Activated T-helper 2 cell treated with anti-CD3 and anti-CD28 coated beads, Interferon-gamma antibody, Interleukin-2, Interleukin-4, amounts not matched to agents 10 μg/mL and 5 μg/mL and 100 μg/mL, durations not matched to agents 14 hours and 24 hours and 36 hours (primary cell): ENCODE measurements at regions not wholly inside any gene's neighbourhood (a gene's known extent, or its start where the extent isn't known, plus 50 kb on each side); places are given as distances from the start of the nearest gene placed in this dataset.

Experiments
- DNase-seq: peaks from one replicate; pipeline ENCODE4 v3.0.0; 2021; ENCODE audit warnings: low spot score
- H3K27ac Mint-ChIP-seq: one replicate; pipeline ENCODE4 v1.8.0; 2021; ENCODE audit warnings: mixed read lengths
- H3K27me3 Mint-ChIP-seq: one replicate; pipeline ENCODE4 v1.8.0; 2021; ENCODE audit warnings: low read depth, mixed read lengths
- H3K36me3 Mint-ChIP-seq: one replicate; pipeline ENCODE4 v1.8.0; 2021; ENCODE audit warnings: low read depth, mixed read lengths
- H3K4me1 Mint-ChIP-seq: one replicate; pipeline ENCODE4 v1.8.0; 2021; ENCODE audit warnings: low read depth, mixed read lengths
- H3K4me3 Mint-ChIP-seq: one replicate; pipeline ENCODE4 v1.8.0; 2021; ENCODE audit warnings: low read depth, mild to moderate bottlenecking, moderate library complexity, mixed read lengths
- H3K9me3 Mint-ChIP-seq: one replicate; pipeline ENCODE4 v1.8.0; 2021; ENCODE audit warnings: mixed read lengths
- intact Hi-C: fragments of 100-400 bp; cut with micrococcal nuclease; formaldehyde crosslinking; loops from one replicate; pipeline ENCODE4 v1.15.1; 2023

- no peaks in the 10 kb centered on the region for H3K27me3 Mint-ChIP-seq
- H3K27ac Mint-ChIP-seq: no peak overlapping the region
- no peak for DNase-seq
- peaks cover 26% of the 10 kb centered on the region for H3K9me3 Mint-ChIP-seq
- no peaks in the 10 kb centered on the region for H3K4me1 Mint-ChIP-seq
- intact Hi-C loops: no loop called here
- H3K4me3 Mint-ChIP-seq: no peak overlapping the region
- no peaks in the 10 kb centered on the region for H3K36me3 Mint-ChIP-seq
Measured at GRCh38 chr16:73781297-73781696, 515.3 kb upstream of the PSMD7 start.

GRCh38 chr16:73778887-73779286 lies 517.7 kb upstream of the PSMD7 start:
- Mint-ChIP-seq H3K36me3 (no peaks in the 10 kb centered on the region), H3K4me1 (no peaks in the 10 kb centered on the region), H3K4me3 (no peak overlapping the region), H3K27ac (no peak overlapping the region), H3K9me3 (peaks cover 13% of the 10 kb centered on the region), H3K27me3 (no peaks in the 10 kb centered on the region)
- DNase-seq: no peak
- intact Hi-C loops: no loop called here

DNA sequence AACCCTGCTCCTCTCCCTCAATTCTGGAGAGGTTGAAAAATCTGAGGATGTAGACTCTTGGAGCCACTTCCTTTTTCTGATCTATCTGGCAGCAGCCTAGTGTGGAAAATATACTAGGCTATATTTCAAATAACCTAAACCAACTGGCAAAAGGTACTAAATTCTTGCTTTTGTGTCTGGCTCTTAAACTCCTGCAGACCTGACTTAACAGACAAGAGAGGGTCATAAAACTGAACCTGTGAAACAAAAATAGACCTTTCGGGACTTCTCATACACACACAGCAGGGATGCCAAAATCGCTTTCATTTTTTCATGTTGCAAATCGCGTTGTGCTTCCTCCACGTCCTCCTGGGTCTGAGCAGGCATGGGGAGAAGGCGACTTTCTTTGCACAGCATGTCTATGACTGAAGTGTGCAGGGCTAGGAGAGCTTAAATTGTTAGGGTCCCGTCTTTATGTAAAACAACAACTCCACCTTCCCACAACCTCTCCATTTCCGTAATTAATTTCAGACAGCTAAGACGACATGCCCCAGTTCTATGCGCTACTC lies 520.7 kb upstream of the PSMD7 start:
- Mint-ChIP-seq H3K4me3 (no peak overlapping the region), H3K4me1 (no peaks in the 10 kb centered on the region), H3K27ac (no peak overlapping the region), H3K36me3 (no peaks in the 10 kb centered on the region), H3K27me3 (no peaks in the 10 kb centered on the region), H3K9me3 (peaks cover 5% of the 10 kb centered on the region)
- intact Hi-C loops: no loop called here
- no peak for DNase-seq

- Mint-ChIP-seq H3K36me3 (no peaks in the 10 kb centered on the region), H3K4me1 (no peaks in the 10 kb centered on the region), H3K9me3 (no peaks in the 10 kb centered on the region), H3K4me3 (no peak overlapping the region), H3K27ac (no peak overlapping the region), H3K27me3 (no peaks in the 10 kb centered on the region)
- intact Hi-C loops: no loop called here
- DNase-seq: no peak
Measured at GRCh38 chr16:73771196-73772064, 525.2 kb upstream of the PSMD7 start.

GRCh38 chr16:73768786-73769203 lies 527.8 kb upstream of the PSMD7 start:
- no peaks in the 10 kb centered on the region for H3K27me3 Mint-ChIP-seq
- H3K4me3 Mint-ChIP-seq: no peak overlapping the region
- no peaks in the 10 kb centered on the region for H3K9me3 Mint-ChIP-seq
- H3K36me3 Mint-ChIP-seq: no peaks in the 10 kb centered on the region
- no peak overlapping the region for H3K27ac Mint-ChIP-seq
- DNase-seq: no peak
- intact Hi-C loops: no loop called here
- H3K4me1 Mint-ChIP-seq: no peaks in the 10 kb centered on the region

- H3K27ac Mint-ChIP-seq: no peak overlapping the region
- no peaks in the 10 kb centered on the region for H3K27me3 Mint-ChIP-seq
- H3K4me3 Mint-ChIP-seq: no peak overlapping the region
- no peaks in the 10 kb centered on the region for H3K4me1 Mint-ChIP-seq
- H3K36me3 Mint-ChIP-seq: no peaks in the 10 kb centered on the region
- DNase-seq: no peak
- H3K9me3 Mint-ChIP-seq: no peaks in the 10 kb centered on the region
- intact Hi-C loops: no loop called here
Measured at GRCh38 chr16:73764321-73764720, 532.3 kb upstream of the PSMD7 start.

- no peak for DNase-seq
- Mint-ChIP-seq H3K9me3 (no peaks in the 10 kb centered on the region), H3K4me1 (no peaks in the 10 kb centered on the region), H3K4me3 (no peak overlapping the region), H3K36me3 (no peaks in the 10 kb centered on the region), H3K27ac (no peak overlapping the region), H3K27me3 (no peaks in the 10 kb centered on the region)
- intact Hi-C loops: no loop called here
Measured at GRCh38 chr16:73756289-73757178, 540.1 kb upstream of the PSMD7 start.

DNA sequence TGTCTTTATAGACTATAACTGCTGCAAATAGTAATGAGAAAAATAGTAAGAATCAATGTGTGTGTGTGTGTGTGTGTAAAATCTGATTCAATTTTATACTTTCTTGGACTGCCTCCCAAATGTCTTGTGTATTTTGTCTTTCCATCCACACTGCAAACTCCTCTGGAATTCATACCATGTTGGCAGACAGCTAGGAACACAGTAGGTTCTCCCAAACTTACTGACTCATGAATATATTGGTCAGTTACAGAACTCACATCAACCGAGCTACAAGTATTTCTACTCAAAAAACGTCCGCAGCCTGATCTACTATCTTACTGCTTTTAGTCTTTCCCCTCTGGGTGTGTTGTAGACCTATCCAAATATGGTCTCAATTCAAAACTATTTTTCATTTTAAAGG lies 542.7 kb upstream of the PSMD7 start:
- no peak overlapping the region for H3K27ac Mint-ChIP-seq
- intact Hi-C loops: no loop called here
- DNase-seq: no peak
- no peaks in the 10 kb centered on the region for H3K27me3 Mint-ChIP-seq
- H3K36me3 Mint-ChIP-seq: no peaks in the 10 kb centered on the region
- H3K4me3 Mint-ChIP-seq: no peak overlapping the region
- peaks cover 7% of the 10 kb centered on the region for H3K9me3 Mint-ChIP-seq
- H3K4me1 Mint-ChIP-seq: no peaks in the 10 kb centered on the region

DNA sequence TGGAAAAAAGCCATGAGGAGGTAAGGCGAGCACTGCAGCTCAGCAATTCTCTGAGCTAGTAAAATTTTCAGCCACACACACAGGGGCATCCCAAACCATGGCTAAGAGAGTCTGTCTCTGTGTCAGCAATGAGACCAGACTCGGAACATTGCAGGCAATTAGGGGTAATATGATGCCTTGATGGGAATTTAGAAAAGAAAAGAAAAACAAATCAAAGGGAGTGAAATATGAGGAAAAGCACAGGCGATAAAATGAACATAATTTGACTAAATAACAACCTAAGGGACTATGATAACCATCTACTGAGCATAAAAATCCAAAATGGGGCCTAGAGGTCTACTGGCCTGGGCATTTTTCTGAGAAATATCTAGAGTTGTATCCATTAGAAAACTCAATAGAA lies 546.0 kb upstream of the PSMD7 start:
- intact Hi-C loops: no loop called here
- H3K27ac Mint-ChIP-seq: no peak overlapping the region
- no peak for DNase-seq
- H3K27me3 Mint-ChIP-seq: no peaks in the 10 kb centered on the region
- no peaks in the 10 kb centered on the region for H3K36me3 Mint-ChIP-seq
- no peak overlapping the region for H3K4me3 Mint-ChIP-seq
- H3K4me1 Mint-ChIP-seq: no peaks in the 10 kb centered on the region
- H3K9me3 Mint-ChIP-seq: peaks cover 12% of the 10 kb centered on the region

DNA sequence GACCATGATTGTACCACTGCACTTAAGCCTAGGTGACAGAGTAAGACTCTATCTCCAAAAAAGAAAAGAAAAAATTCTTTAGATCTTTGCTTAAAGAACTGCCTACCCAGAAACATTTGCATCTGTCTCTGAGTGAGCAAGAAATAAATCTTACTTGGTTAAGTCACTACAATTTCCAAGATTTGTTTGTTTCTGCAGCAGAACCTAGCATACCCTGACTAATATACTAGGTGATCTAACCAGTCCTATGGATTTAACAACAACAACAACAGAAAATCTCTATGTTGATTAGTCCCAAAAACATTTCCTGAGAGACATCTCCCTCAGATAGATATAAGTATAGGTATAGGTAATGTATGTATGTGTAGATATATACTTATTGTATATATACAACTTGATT lies 549.3 kb upstream of the PSMD7 start:
- peaks cover 12% of the 10 kb centered on the region for H3K9me3 Mint-ChIP-seq

GRCh38 chr16:73746554-73746953 lies 550.1 kb upstream of the PSMD7 start:
- Mint-ChIP-seq H3K4me3 (no peak overlapping the region), H3K9me3 (peaks cover 12% of the 10 kb centered on the region), H3K27ac (no peak overlapping the region), H3K27me3 (no peaks in the 10 kb centered on the region), H3K4me1 (no peaks in the 10 kb centered on the region), H3K36me3 (no peaks in the 10 kb centered on the region)
- intact Hi-C loops: no loop called here
- no peak for DNase-seq

More for the DNA sequence above, 549.3 kb upstream of the PSMD7 start:
- Mint-ChIP-seq H3K27me3 (no peaks in the 10 kb centered on the region), H3K4me3 (no peak overlapping the region), H3K27ac (no peak overlapping the region), H3K36me3 (no peaks in the 10 kb centered on the region), H3K4me1 (no peaks in the 10 kb centered on the region)
- DNase-seq: no peak
- intact Hi-C loops: no loop called here

DNA sequence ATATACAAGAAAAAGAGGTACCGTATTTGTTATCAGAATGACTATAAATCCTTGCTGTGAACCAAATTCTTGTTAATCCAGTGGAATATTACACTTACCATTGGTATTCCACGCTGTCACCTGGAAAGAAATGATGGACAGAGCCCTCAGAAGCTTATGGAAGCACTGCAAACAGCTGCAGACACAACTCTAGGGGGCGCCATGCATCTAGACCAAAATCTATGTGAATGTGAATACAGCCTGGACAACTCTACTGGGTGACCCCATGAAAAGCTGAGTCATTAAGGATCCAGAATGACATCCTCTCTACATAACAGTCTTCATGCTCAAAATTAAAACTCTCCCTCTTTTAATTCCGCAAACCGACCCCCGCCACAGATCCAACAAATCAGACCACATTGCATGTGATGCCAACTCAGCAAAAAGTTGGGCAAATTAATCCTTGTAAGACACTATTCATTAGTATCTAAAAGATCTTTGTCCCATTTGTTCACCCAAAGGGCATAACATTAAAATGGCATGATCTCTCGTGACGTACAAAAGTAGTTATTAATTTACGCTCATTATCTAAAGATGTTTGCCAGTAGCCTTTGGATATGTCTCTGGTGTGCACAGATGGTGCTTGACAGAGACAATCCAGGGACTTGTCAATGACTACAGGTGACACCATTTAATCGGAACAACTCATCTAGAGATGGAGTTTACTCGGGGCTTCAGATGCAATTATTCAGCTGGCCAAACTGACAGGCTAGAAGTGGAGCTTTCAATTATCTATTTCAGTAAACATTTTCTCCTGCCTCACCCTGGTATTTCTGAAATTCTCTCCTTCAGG lies 552.7 kb upstream of the PSMD7 start:
- Mint-ChIP-seq H3K36me3 (no peaks in the 10 kb centered on the region), H3K4me3 (no peak overlapping the region), H3K4me1 (no peaks in the 10 kb centered on the region), H3K27ac (no peak overlapping the region), H3K27me3 (no peaks in the 10 kb centered on the region), H3K9me3 (peaks cover 5% of the 10 kb centered on the region)
- no peak for DNase-seq
- intact Hi-C loops: no loop called here
